B cell (primary cell): ENCODE measurements at regions not wholly inside any gene's neighbourhood (a gene's known extent, or its start where the extent isn't known, plus 50 kb on each side); places are given as distances from the start of the nearest gene placed in this dataset.

Experiments
- EZH2 ChIP-seq: IDR thresholded peaks from 2 replicates; pipeline ENCODE4 v1.6.1; 2012; ENCODE audit warnings: borderline replicate concordance, low read depth, mild to moderate bottlenecking, moderate library complexity, low read length; ENCODE audit not compliant: insufficient read depth, poor library complexity, severe bottlenecking
- TF ChIP-seq, protein P1 (sequence below): fragments of 200-600 bp; IDR thresholded peaks from one replicate; pipeline ENCODE4 v1.8.0; 2022; ENCODE audit warnings: antibody characterized with exemption, mild to moderate bottlenecking

GRCh38 chr2:5315041-5315440, 377.1 kb upstream of the SOX11 start:
- TF ChIP-seq, protein P1, sequence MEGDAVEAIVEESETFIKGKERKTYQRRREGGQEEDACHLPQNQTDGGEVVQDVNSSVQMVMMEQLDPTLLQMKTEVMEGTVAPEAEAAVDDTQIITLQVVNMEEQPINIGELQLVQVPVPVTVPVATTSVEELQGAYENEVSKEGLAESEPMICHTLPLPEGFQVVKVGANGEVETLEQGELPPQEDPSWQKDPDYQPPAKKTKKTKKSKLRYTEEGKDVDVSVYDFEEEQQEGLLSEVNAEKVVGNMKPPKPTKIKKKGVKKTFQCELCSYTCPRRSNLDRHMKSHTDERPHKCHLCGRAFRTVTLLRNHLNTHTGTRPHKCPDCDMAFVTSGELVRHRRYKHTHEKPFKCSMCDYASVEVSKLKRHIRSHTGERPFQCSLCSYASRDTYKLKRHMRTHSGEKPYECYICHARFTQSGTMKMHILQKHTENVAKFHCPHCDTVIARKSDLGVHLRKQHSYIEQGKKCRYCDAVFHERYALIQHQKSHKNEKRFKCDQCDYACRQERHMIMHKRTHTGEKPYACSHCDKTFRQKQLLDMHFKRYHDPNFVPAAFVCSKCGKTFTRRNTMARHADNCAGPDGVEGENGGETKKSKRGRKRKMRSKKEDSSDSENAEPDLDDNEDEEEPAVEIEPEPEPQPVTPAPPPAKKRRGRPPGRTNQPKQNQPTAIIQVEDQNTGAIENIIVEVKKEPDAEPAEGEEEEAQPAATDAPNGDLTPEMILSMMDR, result no peak
- no peak for TF ChIP-seq EZH2
